ENCODE measurements at regions not wholly inside any gene's neighbourhood (a gene's known extent, or its start where the extent isn't known, plus 50 kb on each side); places are given as distances from the start of the nearest gene placed in this dataset.

DNA sequence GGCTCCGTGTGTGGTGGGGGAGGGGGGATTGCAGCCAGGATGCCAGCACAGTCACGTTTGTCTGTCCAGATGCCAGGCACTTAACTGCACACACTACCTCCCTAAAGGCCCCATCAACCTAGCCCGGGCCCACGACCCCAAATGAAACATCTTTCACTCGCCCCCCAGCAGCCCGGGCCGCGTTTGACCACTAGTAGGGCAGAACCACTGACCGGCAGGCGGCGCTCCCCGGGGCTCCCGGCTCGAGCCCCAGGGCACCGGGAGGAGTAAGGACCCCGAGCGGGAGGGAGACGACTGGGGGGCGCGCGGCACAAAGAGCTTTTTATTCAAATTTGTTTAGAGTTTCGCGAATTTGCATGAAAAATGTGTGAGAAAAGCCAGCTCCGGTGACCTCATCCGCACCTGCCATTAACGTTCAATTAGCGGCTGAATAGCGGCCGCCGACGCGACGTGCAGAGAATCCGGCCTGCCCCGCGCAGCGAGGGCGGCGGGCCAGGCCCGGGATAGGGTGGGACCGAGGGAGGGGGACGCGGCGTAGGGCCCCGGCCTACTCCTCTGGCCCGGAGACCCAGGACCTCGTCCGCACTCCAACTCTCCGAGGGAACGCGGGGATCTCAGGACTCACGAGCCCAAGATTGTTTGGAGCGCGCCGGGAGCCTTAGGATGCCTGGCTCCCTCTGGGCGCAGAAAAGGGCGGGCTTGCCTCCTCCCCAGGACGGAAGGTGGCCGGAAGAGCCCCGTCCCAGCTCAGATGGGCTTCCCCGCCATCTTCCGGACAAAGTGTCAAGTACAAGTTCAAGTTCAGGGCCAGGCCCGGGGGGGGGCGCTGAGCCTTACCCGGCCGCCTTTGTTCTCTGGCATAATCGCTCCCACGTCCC is 64.9 kb upstream of the POLG start:
- peak; percentile 30 for DNase-seq

GRCh38 chr15:89398896-89399237 is 64.2 kb upstream of the POLG start:
- DNase-seq = peak; percentile 30

GRCh38 chr15:89397653-89398023 is 63.0 kb upstream of the POLG start:
- DNase-seq = no peak

GRCh38 chr15:89396723-89397652 is 62.4 kb upstream of the POLG start:
- no peak for DNase-seq

GRCh38 chr15:89395996-89396395 is 61.4 kb upstream of the POLG start:
- no peak for DNase-seq

DNA sequence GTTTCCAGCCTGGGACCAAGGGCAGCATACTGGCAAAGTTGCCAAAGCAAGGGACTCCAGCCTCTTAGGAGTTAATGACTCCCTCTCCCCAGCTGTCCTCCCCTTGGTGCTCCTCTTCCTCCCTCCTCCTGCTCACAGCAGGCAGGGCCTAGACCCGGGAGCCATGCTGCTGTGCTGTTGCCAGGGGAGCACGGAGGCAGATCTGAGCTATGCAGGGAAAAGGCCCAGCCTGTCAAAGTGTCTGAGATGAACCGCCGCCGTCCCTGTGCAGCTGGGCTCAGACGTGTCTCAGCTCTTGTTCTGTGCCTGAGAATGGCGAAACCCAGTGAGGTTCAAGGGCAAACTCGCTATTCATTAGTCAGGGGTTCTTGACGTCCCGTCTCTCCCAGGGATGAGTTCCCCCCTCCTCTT is 60.8 kb upstream of the POLG start:
- DNase-seq = no peak

- DNase-seq = no peak
Measured at GRCh38 chr15:89395031-89395430, 60.4 kb upstream of the POLG start.

DNA sequence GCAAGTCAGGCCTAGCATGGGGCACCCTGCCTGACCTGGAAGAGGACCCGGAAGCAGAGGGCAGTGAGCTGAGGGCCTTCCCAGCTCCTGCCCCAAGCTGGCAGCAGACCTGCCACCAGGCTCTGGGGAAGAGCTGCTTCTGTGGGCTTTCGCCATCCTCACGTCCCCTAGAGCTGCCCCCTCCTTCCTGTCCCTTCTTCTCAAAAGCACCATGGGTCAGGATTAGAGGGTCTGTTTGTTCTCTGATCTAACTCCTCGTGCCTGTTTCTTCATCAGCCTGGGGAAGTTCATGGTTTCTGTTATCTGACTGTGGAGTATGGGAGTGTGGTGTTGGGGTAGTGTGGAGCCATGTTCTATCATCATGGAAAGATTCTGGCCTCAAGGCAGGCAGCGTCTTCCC is 58.4 kb upstream of the POLG start:
- no peak for DNase-seq

- no peak for DNase-seq
Measured at GRCh38 chr15:89391685-89392257, 57.1 kb upstream of the POLG start.

- no peak for DNase-seq
Measured at GRCh38 chr15:89389841-89390603, 55.4 kb upstream of the POLG start.

GRCh38 chr15:89387140-89387903 is 52.7 kb upstream of the POLG start:
- DNase-seq = no peak

GRCh38 chr15:89385596-89386331 is 51.1 kb upstream of the POLG start:
- no peak for DNase-seq

Measured in NCI-H1694 treated with DMSO at 0.1 percent for 48 hours (cell line).